C4-2B (cell line): ENCODE measurements at regions not wholly inside any gene's neighbourhood (a gene's known extent, or its start where the extent isn't known, plus 50 kb on each side); places are given as distances from the start of the nearest gene placed in this dataset.

ENCODE experiments used
- CTCF ChIP-seq: fragments of 450-650 bp; conservative IDR thresholded peaks from 2 replicates; pipeline ENCODE4 v1.5.1; 2017; ENCODE audit warnings: mild to moderate bottlenecking
- ZFX ChIP-seq: fragments of 450-650 bp; IDR thresholded peaks from 2 replicates; pipeline ENCODE4 v1.6.1; 2017

- TF ChIP-seq CTCF (no peak), ZFX (no peak)
Observed at GRCh38 chr14:71328183-71328582, 420.9 kb downstream of the PCNX1 start.
